ENCODE measurements at regions not wholly inside any gene's neighbourhood (a gene's known extent, or its start where the extent isn't known, plus 50 kb on each side); places are given as distances from the start of the nearest gene placed in this dataset.

GRCh38 chrX:115892787-115893671, 277.5 kb upstream of the AGTR2 start (continued):
- TF ChIP-seq CSRNP1 (CRISPR knock-in tag; IDR thresholded peaks at IDR 0.05) (peak; percentile 73; the same call in 1 of the 2 replicates), ARHGAP35 (CRISPR knock-in tag; IDR thresholded peaks at IDR 0.05; ENCODE audit: borderline replicate concordance) (no peak; the same call in 1 of the 2 replicates), ZNF703 (CRISPR knock-in tag; IDR thresholded peaks at IDR 0.05; ENCODE audit: borderline replicate concordance) (peak; percentile 30; the same call in 1 of the 2 replicates), FOXK2 (IDR thresholded peaks at IDR 0.05) (no peak), PHF20 (CRISPR knock-in tag; IDR thresholded peaks at IDR 0.05) (no peak), CBX2 (IDR thresholded peaks at IDR 0.05; ENCODE audit: low read depth, low read length) (no peak), CBX2 (CRISPR knock-in tag; IDR thresholded peaks at IDR 0.05; ENCODE audit: low read depth) (no peak), DR1 (CRISPR knock-in tag; IDR thresholded peaks at IDR 0.05) (no peak), ZNF335 (CRISPR knock-in tag; IDR thresholded peaks at IDR 0.05) (no peak), TERF1 (CRISPR knock-in tag; IDR thresholded peaks at IDR 0.05) (no peak), ZNF251 (CRISPR knock-in tag; IDR thresholded peaks at IDR 0.05) (no peak), ELK4 (CRISPR knock-in tag; IDR thresholded peaks at IDR 0.05; ENCODE audit: borderline replicate concordance) (no peak), PTBP1 (IDR thresholded peaks at IDR 0.05; ENCODE audit: low read depth, low read length, poor library complexity, severe bottlenecking) (no peak), RBAK (CRISPR knock-in tag; IDR thresholded peaks at IDR 0.05) (no peak), ZBTB37 (CRISPR knock-in tag; IDR thresholded peaks at IDR 0.05) (no peak), WIZ (CRISPR knock-in tag; IDR thresholded peaks at IDR 0.05) (no peak; the same call in 1 of the 2 replicates), CHD4 (IDR thresholded peaks at IDR 0.05; ENCODE audit: borderline replicate concordance, low read length) (no peak), FOSL2 (CRISPR knock-in tag; IDR thresholded peaks at IDR 0.05) (peak; percentile 58), ZNF563 (CRISPR knock-in tag; IDR thresholded peaks at IDR 0.05) (no peak), RFX5 (IDR thresholded peaks at IDR 0.05; ENCODE audit: low read depth, low read length) (no peak), SMARCE1 (IDR thresholded peaks at IDR 0.05; ENCODE audit: borderline replicate concordance) (no peak), KDM5B (CRISPR knock-in tag; IDR thresholded peaks at IDR 0.05; ENCODE audit: borderline replicate concordance) (no peak), ZNF543 (CRISPR knock-in tag; IDR thresholded peaks at IDR 0.05) (no peak), HMGA1 (CRISPR knock-in tag; conservative IDR thresholded peaks at IDR 0.05) (no peak)
